H9 (cell line): ENCODE measurements at regions not wholly inside any gene's neighbourhood (a gene's known extent, or its start where the extent isn't known, plus 50 kb on each side); places are given as distances from the start of the nearest gene placed in this dataset.

Experiments
- DNase-seq: peaks from one replicate; pipeline ENCODE4 v3.0.0-alpha.2; 2017
- H2AFZ ChIP-seq: one replicate; pipeline ENCODE4 v1.6.1; 2013; ENCODE audit warnings: mild to moderate bottlenecking, low read length, control low read depth, moderate library complexity
- H2AK5ac ChIP-seq: 2 replicates; pipeline ENCODE4 v1.6.1; 2013; ENCODE audit warnings: low read length, control low read depth, mixed read lengths; ENCODE audit not compliant: insufficient read length
- H2BK120ac ChIP-seq: one replicate; pipeline ENCODE4 v1.6.1; 2013; ENCODE audit warnings: low read depth, mild to moderate bottlenecking, low read length, control low read depth, inconsistent platforms; ENCODE audit not compliant: poor library complexity, severe bottlenecking
- H2BK12ac ChIP-seq: 2 replicates; pipeline ENCODE4 v1.6.1; 2013; ENCODE audit warnings: low read length, control low read depth, mixed read lengths, low read depth; ENCODE audit not compliant: insufficient read length
- H2BK15ac ChIP-seq: 2 replicates; pipeline ENCODE4 v1.6.1; 2013; ENCODE audit warnings: low read depth, low read length, control low read depth
- H2BK20ac ChIP-seq: one replicate; pipeline ENCODE4 v1.6.1; 2013; ENCODE audit warnings: low read depth, mild to moderate bottlenecking, low read length, control low read depth, inconsistent platforms; ENCODE audit not compliant: poor library complexity, severe bottlenecking
- H2BK5ac ChIP-seq: 2 replicates; pipeline ENCODE4 v1.6.1; 2013; ENCODE audit warnings: low read length, control low read depth, mixed read lengths; ENCODE audit not compliant: insufficient read length
- H3K14ac ChIP-seq: 2 replicates; pipeline ENCODE4 v1.6.1; 2013; ENCODE audit warnings: low read length, control low read depth; ENCODE audit not compliant: insufficient read depth
- H3K18ac ChIP-seq: 2 replicates; pipeline ENCODE4 v1.6.1; 2013; ENCODE audit warnings: low read depth, mild to moderate bottlenecking, mixed read lengths, low read length, control low read depth; ENCODE audit not compliant: insufficient read length
- H3K23ac ChIP-seq: 2 replicates; pipeline ENCODE4 v1.6.1; 2013; ENCODE audit warnings: low read length, control low read depth, mixed read lengths, low read depth; ENCODE audit not compliant: insufficient read length
- H3K23me2 ChIP-seq: 2 replicates; pipeline ENCODE4 v1.6.1; 2013; ENCODE audit warnings: low read depth, mild to moderate bottlenecking, mixed read lengths, low read length, control low read depth; ENCODE audit not compliant: insufficient read length, poor library complexity, severe bottlenecking
- H3K27ac ChIP-seq: 2 replicates; pipeline ENCODE4 v1.5.1; 2013; ENCODE audit warnings: low read length, control low read depth, mixed read lengths, low read depth; ENCODE audit not compliant: insufficient read length
- H3K27me3 ChIP-seq: 2 replicates; pipeline ENCODE4 v1.6.1; 2013; ENCODE audit warnings: low read length, control low read depth, inconsistent platforms; ENCODE audit not compliant: insufficient read depth
- H3K4ac ChIP-seq: 2 replicates; pipeline ENCODE4 v1.6.1; 2013; ENCODE audit warnings: low read depth, mild to moderate bottlenecking, control low read depth, inconsistent platforms, low read length, moderate library complexity
- H3K4me1 ChIP-seq: 2 replicates; pipeline ENCODE4 v1.6.1; 2013; ENCODE audit warnings: low read length, control low read depth, inconsistent platforms; ENCODE audit not compliant: insufficient read depth
- H3K4me2 ChIP-seq: 2 replicates; pipeline ENCODE4 v1.6.1; 2013; ENCODE audit warnings: low read length, control low read depth, mixed read lengths; ENCODE audit not compliant: insufficient read length, insufficient read depth
- H3K56ac ChIP-seq: 2 replicates; pipeline ENCODE4 v1.6.1; 2013; ENCODE audit warnings: low read depth, mild to moderate bottlenecking, mixed read lengths, low read length, control low read depth; ENCODE audit not compliant: insufficient read length
- H3K79me1 ChIP-seq: 2 replicates; pipeline ENCODE4 v1.6.1; 2013; ENCODE audit warnings: low read depth, mild to moderate bottlenecking, moderate library complexity, low read length, control low read depth, inconsistent platforms; ENCODE audit not compliant: insufficient read depth, poor library complexity, severe bottlenecking
- H3K79me2 ChIP-seq: 2 replicates; pipeline ENCODE4 v1.6.1; 2013; ENCODE audit warnings: low read length, control low read depth, inconsistent platforms; ENCODE audit not compliant: insufficient read depth
- H3K9ac ChIP-seq: 2 replicates; pipeline ENCODE4 v1.6.1; 2013; ENCODE audit warnings: low read length, control low read depth, mixed read lengths; ENCODE audit not compliant: insufficient read length; ENCODE audit errors: extremely low read depth
- H3K9me3 ChIP-seq: one replicate; pipeline ENCODE4 v1.6.1; 2013; ENCODE audit warnings: low read depth, low read length, inconsistent platforms; ENCODE audit not compliant: control insufficient read depth
- H3T11ph ChIP-seq: one replicate; pipeline ENCODE4 v1.6.1; 2013; ENCODE audit warnings: mild to moderate bottlenecking, low read length, control low read depth, inconsistent platforms
- H4K20me1 ChIP-seq: one replicate; pipeline ENCODE4 v1.6.1; 2013; ENCODE audit not compliant: control insufficient read depth, insufficient read length, insufficient read depth
- H4K5ac ChIP-seq: 2 replicates; pipeline ENCODE4 v1.6.1; 2013; ENCODE audit warnings: low read depth, mild to moderate bottlenecking, mixed read lengths, low read length, control low read depth; ENCODE audit not compliant: insufficient read length
- H4K8ac ChIP-seq: replicated peaks from 2 replicates; pipeline ENCODE4 v1.6.1; 2013; ENCODE audit warnings: low read length, control low read depth, mixed read lengths, low read depth; ENCODE audit not compliant: insufficient read length
- H4K91ac ChIP-seq: 2 replicates; pipeline ENCODE4 v1.6.1; 2013; ENCODE audit warnings: low read depth, mild to moderate bottlenecking, moderate library complexity, mixed read lengths, low read length, control low read depth; ENCODE audit not compliant: insufficient read length
- H3K27ac Mint-ChIP-seq, 3 experiments: 2 replicates in 2 of 3; 3 replicates in 1 of 3; pipeline ENCODE4 v1.8.0; 2020 to 2021; ENCODE audit warnings: mixed read lengths in 3 of 3, mild to moderate bottlenecking in 1 of 3, moderate library complexity in 1 of 3
- H3K27me3 Mint-ChIP-seq: 2 replicates; pipeline ENCODE4 v1.8.0; 2021; ENCODE audit warnings: low read depth, mild to moderate bottlenecking, moderate library complexity, mixed read lengths
- H3K36me3 Mint-ChIP-seq, 3 experiments: 2 replicates in 2 of 3; 3 replicates in 1 of 3; pipeline ENCODE4 v1.8.0; 2020 to 2021; ENCODE audit warnings: low read depth in 3 of 3, mixed read lengths in 3 of 3; ENCODE audit not compliant: insufficient read depth in 1 of 3
- H3K4me1 Mint-ChIP-seq, 2 experiments: 2 replicates each; pipeline ENCODE4 v1.8.0; 2020; ENCODE audit warnings: mixed read lengths in 2 of 2
- H3K4me3 Mint-ChIP-seq, 2 experiments: 2 replicates in 1 of 2; 3 replicates in 1 of 2; pipeline ENCODE4 v1.8.0; 2020 to 2021; ENCODE audit warnings: mild to moderate bottlenecking in 2 of 2, mixed read lengths in 2 of 2, moderate library complexity in 1 of 2
- H3K9me3 Mint-ChIP-seq, 2 experiments: 2 replicates in 1 of 2; 3 replicates in 1 of 2; pipeline ENCODE4 v1.8.0; 2020; ENCODE audit warnings: mild to moderate bottlenecking in 2 of 2, mixed read lengths in 2 of 2, moderate library complexity in 1 of 2
- CTCF ChIP-seq: fragments of 200-600 bp; sonication (generic); conservative IDR thresholded peaks from 3 replicates; pipeline ENCODE4 v1.8.0; 2021; ENCODE audit warnings: antibody characterized with exemption, mild to moderate bottlenecking
- WGBS: extraction: QIAGEN DNeasy Blood & Tissue Kit; methylation state at CpG from one replicate; pipeline ENCODE4 v1.1.7; 2013; ENCODE audit warnings: missing lambda C conversion rate, low lambda C conversion rate, mixed read lengths; ENCODE audit not compliant: insufficient read length; ENCODE audit errors: extremely low coverage; 5-methylcytosine and 5-hydroxymethylcytosine counted together

- Histone ChIP-seq H2AFZ (no peak overlapping the region), H3K23me2 (no peaks in the 10 kb centered on the region), H4K5ac (no peak overlapping the region), H3K27me3 (no peaks in the 10 kb centered on the region), H2AK5ac (no peak overlapping the region), H4K8ac (no peak overlapping the region), H2BK5ac (no peak overlapping the region), H2BK20ac (no peak overlapping the region), H3K4me1 (no peaks in the 10 kb centered on the region), H3K79me1 (no peaks in the 10 kb centered on the region), H3T11ph (no peak overlapping the region), H2BK120ac (no peak overlapping the region), H2BK12ac (no peak overlapping the region), H2BK15ac (no peak overlapping the region), H3K56ac (no peak overlapping the region), H3K14ac (no peak overlapping the region), H3K9ac (no peak overlapping the region), H3K4ac (no peak overlapping the region), H3K18ac (no peak overlapping the region), H3K27ac (no peak overlapping the region), H3K79me2 (no peaks in the 10 kb centered on the region), H3K23ac (no peak overlapping the region), H4K20me1 (no peaks in the 10 kb centered on the region), H4K91ac (no peak overlapping the region), H3K9me3 (no peaks in the 10 kb centered on the region), H3K4me2 (no peak overlapping the region)
- no peak for TF ChIP-seq CTCF
- H3K36me3 Mint-ChIP-seq = no peaks in the 10 kb centered on the region
- no peak for DNase-seq
- no peaks in the 10 kb centered on the region; a peak in 1 of 5 replicates for H3K9me3 Mint-ChIP-seq
- WGBS = no CpG with 5 or more reads among the region's 2 CpGs
- H3K4me3 Mint-ChIP-seq = no peak overlapping the region
- peaks cover 2 to 9% of the 10 kb centered on the region in 2 experiments; a peak in 2 of 4 replicates for H3K4me1 Mint-ChIP-seq
- H3K27ac Mint-ChIP-seq = no peak overlapping the region
- no peaks in the 10 kb centered on the region for H3K27me3 Mint-ChIP-seq
Observed at GRCh38 chr5:164059471-164059870, 554.1 kb downstream of the MAT2B start.
